Endothelial cell of umbilical vein (primary cell): ENCODE measurements at regions not wholly inside any gene's neighbourhood (a gene's known extent, or its start where the extent isn't known, plus 50 kb on each side); places are given as distances from the start of the nearest gene placed in this dataset.
"Not testable (repeated sequence)": the region's sequence is repeated elsewhere in the genome, so short reads cannot be mapped to it uniquely, and the experiment has no call there.

Experiments
- JUN ChIP-seq: IDR thresholded peaks from 2 replicates; pipeline ENCODE4 v1.6.1; 2011; ENCODE audit warnings: borderline replicate concordance, low read depth; ENCODE audit not compliant: insufficient read length, insufficient read depth
- POLR2A ChIP-seq: IDR thresholded peaks from 2 replicates; pipeline ENCODE4 v1.6.1; 2012; ENCODE audit warnings: low read depth, mild to moderate bottlenecking, control low read depth, low read length
- POLR2AphosphoS5 ChIP-seq: IDR thresholded peaks from 2 replicates; pipeline ENCODE4 v1.6.1; 2012; ENCODE audit warnings: low read depth, mild to moderate bottlenecking, control low read depth, low read length, moderate library complexity; ENCODE audit not compliant: insufficient read depth
- TF ChIP-seq, protein P1 (sequence below), 2 donors: IDR thresholded peaks; 1 replicate in 1 of 2; 2 replicates in 1 of 2; pipeline ENCODE4 v1.5.1; 2011; ENCODE audit warnings: low read length in 2 of 2, mild to moderate bottlenecking in 2 of 2, moderate library complexity in 2 of 2, control low read depth in 1 of 2, inconsistent platforms in 1 of 2, low read depth in 1 of 2; ENCODE audit not compliant: insufficient read depth in 1 of 2; ENCODE audit errors: extremely low read depth in 1 of 2
- TF ChIP-seq, protein P2 (sequence below): IDR thresholded peaks from 2 replicates; pipeline ENCODE4 v1.6.1; 2011; ENCODE audit not compliant: insufficient read depth, insufficient read length

DNA sequence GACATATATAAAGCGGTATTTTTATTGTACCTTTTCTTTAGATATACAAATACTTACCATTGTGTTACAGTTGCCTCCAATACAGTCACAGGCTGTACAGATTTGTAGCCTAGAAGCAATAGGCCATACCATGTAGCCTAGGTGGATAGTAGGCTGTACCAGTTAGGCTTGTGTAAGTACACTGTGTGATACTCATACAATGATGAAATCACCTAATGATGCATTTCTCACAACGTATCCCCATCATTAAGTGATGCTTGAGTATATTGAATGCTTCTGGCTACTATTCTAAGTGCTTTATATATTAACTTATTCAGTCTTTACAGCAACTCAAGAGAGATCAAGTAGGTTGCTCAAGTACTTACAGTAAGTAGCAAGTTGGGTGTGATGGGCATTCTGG lies 71.6 kb upstream of the AGTPBP1 start:
- TF ChIP-seq, protein P1, sequence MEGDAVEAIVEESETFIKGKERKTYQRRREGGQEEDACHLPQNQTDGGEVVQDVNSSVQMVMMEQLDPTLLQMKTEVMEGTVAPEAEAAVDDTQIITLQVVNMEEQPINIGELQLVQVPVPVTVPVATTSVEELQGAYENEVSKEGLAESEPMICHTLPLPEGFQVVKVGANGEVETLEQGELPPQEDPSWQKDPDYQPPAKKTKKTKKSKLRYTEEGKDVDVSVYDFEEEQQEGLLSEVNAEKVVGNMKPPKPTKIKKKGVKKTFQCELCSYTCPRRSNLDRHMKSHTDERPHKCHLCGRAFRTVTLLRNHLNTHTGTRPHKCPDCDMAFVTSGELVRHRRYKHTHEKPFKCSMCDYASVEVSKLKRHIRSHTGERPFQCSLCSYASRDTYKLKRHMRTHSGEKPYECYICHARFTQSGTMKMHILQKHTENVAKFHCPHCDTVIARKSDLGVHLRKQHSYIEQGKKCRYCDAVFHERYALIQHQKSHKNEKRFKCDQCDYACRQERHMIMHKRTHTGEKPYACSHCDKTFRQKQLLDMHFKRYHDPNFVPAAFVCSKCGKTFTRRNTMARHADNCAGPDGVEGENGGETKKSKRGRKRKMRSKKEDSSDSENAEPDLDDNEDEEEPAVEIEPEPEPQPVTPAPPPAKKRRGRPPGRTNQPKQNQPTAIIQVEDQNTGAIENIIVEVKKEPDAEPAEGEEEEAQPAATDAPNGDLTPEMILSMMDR (IDR thresholded peaks at IDR 0.05; ENCODE audit: extremely low read depth in 1 of 2, insufficient read depth in 1 of 2, low read depth in 1 of 2, low read length in 2 of 2): not testable (repeated sequence)
- not testable (repeated sequence) for TF ChIP-seq POLR2AphosphoS5, POLR2A, JUN
- TF ChIP-seq, protein P2, sequence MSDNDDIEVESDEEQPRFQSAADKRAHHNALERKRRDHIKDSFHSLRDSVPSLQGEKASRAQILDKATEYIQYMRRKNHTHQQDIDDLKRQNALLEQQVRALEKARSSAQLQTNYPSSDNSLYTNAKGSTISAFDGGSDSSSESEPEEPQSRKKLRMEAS: not testable (repeated sequence)
